Right renal cortex interstitium (tissue), 3 donors: ENCODE measurements at regions not wholly inside any gene's neighbourhood (a gene's known extent, or its start where the extent isn't known, plus 50 kb on each side); places are given as distances from the start of the nearest gene placed in this dataset.
"Not testable (repeated sequence)": the region's sequence is repeated elsewhere in the genome, so short reads cannot be mapped to it uniquely, and the experiment has no call there.

ENCODE experiments used
- DNase-seq, 3 donors: peaks; one replicate each; pipeline ENCODE4 v3.0.0-alpha.2; 2013; ENCODE audit warnings: low read depth in 3 of 3, low spot score in 2 of 3

- no peak for DNase-seq
Observed at GRCh38 chr6:167392631-167393316, 67.9 kb downstream of the TTLL2 start.

DNA sequence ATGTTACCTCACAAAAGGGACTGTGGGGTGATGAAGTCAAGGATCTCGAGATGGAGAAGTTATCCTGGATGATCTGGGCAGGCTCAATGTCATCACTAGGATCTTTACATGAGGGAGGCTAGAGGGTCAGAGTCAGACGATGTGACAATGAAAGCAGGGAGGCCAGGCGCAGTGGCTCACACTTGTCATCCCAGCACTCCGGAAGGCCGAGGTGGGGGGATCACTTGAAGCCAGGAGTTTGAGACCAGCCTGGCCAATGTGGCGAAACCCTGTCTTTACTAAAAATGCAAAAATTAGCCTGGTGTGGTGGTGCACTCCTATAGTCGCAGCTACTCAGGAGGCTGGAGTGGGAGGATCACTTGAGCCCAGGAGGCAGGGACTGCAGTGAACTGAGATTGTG, 68.8 kb downstream of the TTLL2 start:
- DNase-seq, result no peak

DNA sequence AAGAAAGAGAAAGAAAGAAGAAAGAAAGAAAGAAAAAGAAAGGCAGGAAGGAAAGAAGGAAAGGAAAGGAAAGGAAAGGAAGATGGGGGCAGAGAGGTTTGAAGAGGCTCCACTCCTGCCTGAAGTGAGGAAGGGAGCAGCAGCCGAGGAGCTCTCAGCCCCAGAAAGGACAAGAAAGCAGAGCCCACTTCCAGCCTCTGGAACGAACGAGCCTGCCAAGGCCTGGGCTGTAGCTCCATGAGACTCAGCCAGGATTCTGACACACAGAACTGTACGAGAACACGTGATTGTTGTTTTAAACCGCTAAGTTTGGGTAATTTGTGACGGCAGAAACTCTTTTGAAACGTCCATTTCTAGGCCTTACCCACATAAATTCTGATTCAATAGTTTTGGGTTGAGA, 69.5 kb downstream of the TTLL2 start:
- no peak for DNase-seq

DNA sequence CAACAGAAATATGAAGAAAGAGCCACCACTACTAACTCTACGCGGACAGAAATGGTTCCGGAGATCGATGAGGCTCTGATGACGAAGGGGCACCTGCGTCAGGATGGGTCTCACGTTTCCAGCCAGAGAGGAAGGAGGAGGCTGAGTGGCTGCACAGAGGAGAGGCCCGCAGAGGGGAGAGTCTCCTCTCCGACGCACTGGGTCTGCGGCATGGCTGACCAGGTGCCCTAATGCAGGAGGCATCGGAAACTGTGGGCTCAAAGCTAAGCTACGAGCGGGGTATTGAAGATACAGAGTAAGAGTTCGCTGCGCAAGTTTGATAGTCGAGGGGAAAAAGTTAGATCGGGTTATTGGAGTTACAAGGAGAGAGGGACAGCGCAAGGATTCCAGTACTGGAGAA, 69.9 kb downstream of the TTLL2 start:
- no peak for DNase-seq

DNA sequence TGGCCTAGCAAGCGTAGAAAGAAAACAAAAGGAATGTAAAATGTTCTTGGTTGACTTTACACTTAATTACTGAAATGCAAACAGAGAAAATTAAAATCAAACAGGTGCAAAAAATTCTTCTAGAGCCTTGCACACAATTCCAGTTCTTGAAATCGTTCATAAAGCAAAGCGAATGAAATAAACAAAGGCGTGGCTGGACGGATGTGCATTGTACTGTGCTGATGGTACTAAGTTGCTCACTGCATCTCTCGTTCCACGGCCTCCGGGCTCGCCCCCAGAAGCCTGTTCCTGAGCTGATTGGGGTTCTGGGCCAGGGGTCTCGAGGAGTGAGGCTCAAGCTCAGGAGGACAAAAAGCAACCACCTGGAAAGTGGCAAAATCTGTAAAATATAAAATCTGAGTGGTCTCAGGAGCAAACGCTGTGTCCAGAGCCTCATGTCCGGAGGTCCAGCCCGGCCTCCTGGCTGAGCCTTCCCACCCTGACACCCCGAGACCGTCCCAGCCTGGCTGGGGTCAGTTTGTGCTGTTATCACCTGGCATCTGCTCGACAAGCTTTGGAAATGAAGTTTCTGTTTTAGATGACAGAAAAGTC, 71.3 kb downstream of the TTLL2 start:
- no peak for DNase-seq

- no peak for DNase-seq
Observed at GRCh38 chr6:167396659-167397490, 72.0 kb downstream of the TTLL2 start.

DNA sequence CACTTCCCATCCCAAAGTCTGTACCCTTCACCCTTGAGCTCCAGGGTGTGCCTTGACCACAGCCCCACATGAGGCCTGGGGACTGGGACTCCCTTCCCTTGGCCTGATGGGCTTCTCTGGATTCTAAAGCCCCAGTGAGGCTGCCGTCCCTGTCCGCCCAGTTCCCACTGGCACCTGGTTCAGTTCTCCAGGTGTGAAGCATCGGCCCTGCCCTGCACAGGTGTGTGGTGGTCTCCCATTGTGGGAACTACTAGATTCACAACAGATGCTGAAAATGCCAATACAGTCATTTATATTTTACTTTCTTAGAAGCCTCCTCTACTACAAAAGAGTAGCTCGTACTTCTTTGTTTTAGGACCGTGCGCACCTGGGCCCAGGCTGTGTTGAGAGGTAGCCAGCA, 72.8 kb downstream of the TTLL2 start:
- no peak for DNase-seq

DNA sequence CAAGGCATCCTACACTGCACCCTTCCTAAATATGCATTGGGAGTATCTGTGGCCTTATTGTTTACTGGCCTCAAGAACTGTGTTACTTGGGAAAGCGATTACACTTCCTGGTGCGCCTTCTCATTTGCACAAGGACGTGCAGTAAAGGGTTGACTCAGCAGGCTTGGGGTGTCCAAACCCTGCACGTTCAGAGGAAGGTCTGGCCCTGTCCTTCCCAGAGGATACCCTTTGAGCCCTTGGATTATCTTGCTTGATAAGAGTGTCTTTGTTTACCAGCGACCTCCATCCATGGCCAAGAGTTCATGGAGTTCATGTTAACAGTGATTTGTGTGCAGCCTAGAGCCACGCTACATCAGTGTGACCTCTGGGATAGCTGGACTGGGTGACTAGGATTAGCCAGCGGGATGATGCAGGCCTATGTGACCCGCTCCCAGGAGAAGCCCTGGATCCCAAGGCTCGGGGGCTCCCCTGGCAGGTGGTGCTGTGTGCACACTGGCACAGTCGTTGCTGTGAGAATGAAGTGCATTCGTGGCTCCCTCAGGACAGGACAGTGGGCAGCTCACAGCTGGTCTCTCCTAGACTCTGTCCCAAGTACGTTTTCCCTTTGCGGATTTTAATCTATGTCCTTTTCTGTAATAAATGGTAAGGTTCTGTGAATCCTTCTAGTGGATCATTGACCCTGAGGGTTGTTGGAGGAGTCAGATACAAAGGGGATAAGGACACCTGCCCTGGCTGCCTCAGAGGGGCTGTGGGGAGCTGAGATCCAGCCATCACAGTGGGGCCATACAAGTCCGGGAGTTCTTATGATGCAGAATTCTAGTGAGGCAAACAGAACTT, 73.5 kb downstream of the TTLL2 start:
- no peak for DNase-seq

- DNase-seq, result no peak
Observed at GRCh38 chr6:167399051-167399387, 74.1 kb downstream of the TTLL2 start.

DNA sequence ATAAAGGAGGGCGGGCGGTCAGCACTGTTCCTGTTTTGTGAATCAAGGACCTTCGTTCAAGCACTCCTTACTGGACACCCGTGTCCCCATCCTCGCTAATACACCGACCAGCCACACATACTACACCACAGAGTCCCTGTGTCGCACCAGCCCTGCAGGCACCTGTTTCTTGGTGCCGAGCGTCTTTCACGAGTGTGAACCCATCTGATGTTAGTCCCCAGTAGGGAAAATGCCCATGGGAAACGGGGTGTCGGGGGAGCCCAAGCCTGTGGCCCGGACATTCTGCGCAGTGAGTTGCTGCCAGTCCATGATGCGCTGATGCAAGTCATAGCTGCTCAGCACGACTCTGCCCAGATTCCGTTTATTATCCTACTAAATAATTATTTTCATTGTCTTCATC, 74.7 kb downstream of the TTLL2 start:
- no peak for DNase-seq

DNA sequence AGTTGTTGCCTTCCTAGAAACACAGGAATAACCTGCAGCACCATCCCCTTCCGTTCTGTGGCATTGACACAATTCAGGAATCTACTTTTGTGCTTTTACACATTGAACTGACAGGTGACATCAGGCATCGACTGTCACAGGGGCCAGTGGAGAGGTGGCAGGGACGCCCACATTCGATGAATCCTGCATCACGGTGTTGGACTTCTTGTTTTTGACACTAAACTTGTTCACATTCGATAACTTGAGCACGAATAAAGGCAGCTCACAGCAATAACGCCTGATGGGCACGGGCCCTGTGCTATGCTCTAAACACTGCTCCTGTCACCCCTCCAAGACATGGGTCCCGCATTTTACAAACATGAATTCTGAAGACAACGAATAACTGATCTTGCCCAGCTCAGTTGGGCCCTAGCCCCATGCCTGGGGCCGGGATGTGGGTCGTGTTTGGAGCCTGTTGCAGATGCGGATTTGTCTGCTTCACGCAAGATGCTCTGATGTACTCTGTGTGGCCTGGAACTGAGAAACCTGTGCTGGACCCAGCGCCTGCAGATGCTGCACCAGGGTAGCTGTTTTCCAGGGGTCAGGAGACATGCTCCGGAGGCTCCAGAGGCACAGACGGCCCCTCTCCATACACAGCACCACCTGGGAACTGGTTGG, 75.7 kb downstream of the TTLL2 start:
- DNase-seq, result no peak

- peak in 1 of 3 donors; percentile 13 for DNase-seq
Observed at GRCh38 chr6:167401525-167402194, 76.8 kb downstream of the TTLL2 start.

DNA sequence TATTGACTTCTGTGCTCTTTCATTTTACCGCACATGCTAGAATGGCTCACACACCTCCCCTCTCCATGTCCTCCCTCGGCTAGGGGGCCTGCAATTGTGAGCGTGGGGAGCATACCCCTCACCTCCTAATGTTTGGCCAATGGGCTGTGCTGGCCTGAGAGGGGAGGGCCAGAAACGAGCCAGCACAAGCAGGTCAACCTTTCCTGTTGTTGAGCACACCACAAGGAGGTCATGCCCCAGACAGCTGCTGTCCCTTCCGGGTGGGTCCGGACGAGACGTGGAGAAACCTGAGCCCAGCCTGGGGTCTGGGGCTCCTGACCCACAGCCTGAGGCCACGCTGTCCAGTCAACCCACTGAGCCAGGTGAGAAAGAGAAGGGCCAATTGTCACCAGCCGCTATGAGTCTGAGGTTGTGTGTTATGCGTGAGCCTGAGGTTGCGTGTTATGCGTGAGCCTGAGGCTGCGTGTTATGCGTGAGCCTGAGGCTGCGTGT, 77.4 kb downstream of the TTLL2 start:
- DNase-seq, result no peak

DNA sequence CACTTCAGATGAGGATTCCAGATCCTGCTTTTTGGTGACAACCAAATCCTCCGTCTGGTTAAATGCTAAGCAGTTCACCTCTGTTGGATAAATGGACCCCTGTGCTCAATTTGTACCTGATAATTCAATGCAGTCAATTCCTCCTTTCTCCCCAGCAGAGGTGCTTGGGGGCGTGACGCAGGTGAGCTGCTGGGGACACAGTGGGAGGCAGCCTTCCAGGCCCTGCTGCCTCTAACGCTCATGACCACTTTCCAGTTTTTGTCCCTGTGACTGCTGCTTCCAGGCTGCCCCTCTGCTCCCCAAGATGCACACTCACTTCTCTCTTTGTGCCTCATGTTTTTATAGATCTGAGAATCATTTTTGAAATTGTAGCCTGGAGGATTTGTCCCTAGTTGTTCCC, 78.5 kb downstream of the TTLL2 start:
- DNase-seq, result no peak

DNA sequence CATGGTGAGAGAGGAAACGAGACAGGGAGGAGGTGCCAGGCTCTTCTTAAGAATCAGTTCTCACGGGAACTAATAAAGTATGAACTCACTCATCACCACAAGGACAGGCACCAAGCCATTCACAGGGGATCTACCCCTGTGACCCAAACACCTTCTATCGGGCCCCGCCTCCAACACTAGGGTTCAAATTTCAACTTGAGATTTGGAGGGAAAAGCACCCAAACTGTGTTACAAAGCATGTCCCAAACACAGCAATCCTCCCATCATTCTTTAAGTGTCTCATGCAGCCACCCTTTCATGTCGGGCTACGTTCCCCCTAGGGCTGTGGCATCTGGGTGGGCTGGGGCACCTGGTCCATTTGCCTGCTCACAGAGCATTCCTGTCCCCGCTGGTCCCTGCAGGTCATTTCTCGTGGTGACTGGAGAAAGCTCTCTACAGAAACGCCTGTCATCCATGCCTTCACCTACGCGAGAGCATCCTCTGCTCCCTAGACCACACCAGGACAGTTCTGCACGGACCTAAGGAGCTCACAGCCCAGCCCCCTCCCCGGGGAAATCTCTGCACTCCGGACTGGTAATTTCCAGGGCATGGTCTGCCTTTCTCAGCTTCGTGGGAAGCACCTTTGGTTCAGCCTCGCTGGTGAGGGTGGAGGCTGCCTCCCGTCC, 79.6 kb downstream of the TTLL2 start:
- no peak for DNase-seq

DNA sequence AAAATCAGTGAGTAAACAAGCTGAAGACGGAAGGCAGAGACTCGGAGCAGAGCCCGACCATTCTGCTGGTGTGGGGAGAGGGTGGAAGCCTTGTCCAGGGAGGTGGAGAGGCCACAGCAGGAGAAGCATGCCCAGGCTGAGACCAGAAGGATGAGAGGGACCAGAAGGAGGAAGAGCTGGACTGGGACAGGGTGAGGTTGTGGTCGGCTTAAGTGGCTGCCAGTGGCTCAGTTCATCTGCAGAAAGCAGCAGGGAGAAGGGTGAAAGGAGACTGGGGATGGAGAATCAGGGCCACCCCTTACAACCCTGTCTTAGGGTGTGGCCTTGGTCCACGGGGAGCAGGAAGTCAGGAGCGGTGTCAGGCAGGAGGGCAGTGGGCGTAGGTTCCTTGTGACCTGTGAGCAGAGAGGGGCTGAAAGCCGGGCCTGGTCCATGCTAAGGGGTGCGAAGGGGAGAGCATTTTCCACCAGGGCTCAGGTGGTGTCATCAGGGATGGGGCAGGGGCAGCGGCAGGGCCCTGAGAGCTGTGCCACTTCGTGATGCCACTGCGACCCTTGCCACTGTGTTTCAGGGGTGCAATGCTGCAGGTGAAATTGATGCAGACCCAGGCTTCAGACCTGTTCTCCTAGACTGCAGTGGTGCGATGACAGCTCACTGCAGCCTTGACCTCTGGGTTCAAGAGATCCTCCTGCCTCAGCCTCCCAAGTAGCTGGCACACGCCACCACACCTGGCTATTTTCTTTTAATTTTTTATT, 81.1 kb downstream of the TTLL2 start:
- no peak for DNase-seq

- DNase-seq, result not testable (repeated sequence)
Observed at GRCh38 chr6:167406533-167407238, 81.8 kb downstream of the TTLL2 start.
